ENCODE measurements at regions not wholly inside any gene's neighbourhood (a gene's known extent, or its start where the extent isn't known, plus 50 kb on each side); places are given as distances from the start of the nearest gene placed in this dataset.

GRCh38 chr15:38687775-38688495 is 123.3 kb upstream of the RASGRP1 start:
- Histone ChIP-seq H3K27ac (ENCODE audit: low read depth, low read length) (no peak overlapping the region), H3K36me3 (ENCODE audit: insufficient read depth, low read length) (no peaks in the 10 kb centered on the region), H3K27me3 (ENCODE audit: insufficient read depth, low read length) (no peaks in the 10 kb centered on the region), H2AFZ (ENCODE audit: low read length, unreplicated experiment) (no peak overlapping the region), H3K79me2 (ENCODE audit: control insufficient read depth, insufficient read depth, low read length, unreplicated experiment) (no peaks in the 10 kb centered on the region), H3K4me3 (ENCODE audit: low read depth, low read length) (no peak overlapping the region), H3K4me1 (ENCODE audit: control insufficient read depth, insufficient read depth, low read length, unreplicated experiment) (peaks cover 5% of the 10 kb centered on the region)

GRCh38 chr15:38688761-38689160 is 124.1 kb upstream of the RASGRP1 start:
- H3K4me3 ChIP-seq (ENCODE audit: low read depth, low read length), result no peak overlapping the region
- H3K4me1 ChIP-seq (ENCODE audit: control insufficient read depth, insufficient read depth, low read length, unreplicated experiment), result peaks cover 5% of the 10 kb centered on the region
- no peak overlapping the region for H2AFZ ChIP-seq (ENCODE audit: low read length, unreplicated experiment)

DNA sequence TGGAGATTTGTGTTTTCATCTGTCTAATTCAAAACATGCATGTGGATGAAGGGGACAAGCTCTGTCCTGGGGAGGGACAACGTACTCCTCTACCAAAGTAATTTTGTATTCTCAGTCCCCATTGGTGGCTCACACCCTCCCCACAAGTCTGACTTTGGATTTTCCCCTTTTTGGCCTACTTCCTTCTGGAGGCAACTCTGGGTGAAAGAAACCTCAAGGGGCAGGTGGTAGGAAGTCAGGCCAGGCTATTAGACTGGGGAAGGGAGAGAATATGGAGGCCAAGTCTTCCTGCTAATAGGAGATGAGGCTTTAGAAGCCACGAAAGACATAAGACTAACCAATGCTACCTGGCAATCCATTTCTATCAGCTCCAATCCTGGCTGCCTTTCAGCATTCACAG is 124.9 kb upstream of the RASGRP1 start:
- Histone ChIP-seq H3K4me3 (ENCODE audit: low read depth, low read length) (no peak overlapping the region), H3K27ac (ENCODE audit: low read depth, low read length) (no peak overlapping the region), H3K79me2 (ENCODE audit: control insufficient read depth, insufficient read depth, low read length, unreplicated experiment) (no peaks in the 10 kb centered on the region), H3K36me3 (ENCODE audit: insufficient read depth, low read length) (no peaks in the 10 kb centered on the region), H3K27me3 (ENCODE audit: insufficient read depth, low read length) (no peaks in the 10 kb centered on the region), H2AFZ (ENCODE audit: low read length, unreplicated experiment) (no peak overlapping the region), H3K4me1 (ENCODE audit: control insufficient read depth, insufficient read depth, low read length, unreplicated experiment) (peaks cover 5% of the 10 kb centered on the region)

More at GRCh38 chr15:38688761-38689160, 124.1 kb upstream of the RASGRP1 start:
- H3K27me3 ChIP-seq (ENCODE audit: insufficient read depth, low read length), result no peaks in the 10 kb centered on the region
- H3K36me3 ChIP-seq (ENCODE audit: insufficient read depth, low read length), result no peaks in the 10 kb centered on the region
- H3K27ac ChIP-seq (ENCODE audit: low read depth, low read length), result no peak overlapping the region
- H3K79me2 ChIP-seq (ENCODE audit: control insufficient read depth, insufficient read depth, low read length, unreplicated experiment), result no peaks in the 10 kb centered on the region

GRCh38 chr15:38690216-38690615 is 125.6 kb upstream of the RASGRP1 start:
- no peaks in the 10 kb centered on the region for H3K36me3 ChIP-seq (ENCODE audit: insufficient read depth, low read length)
- no peak overlapping the region for H3K4me3 ChIP-seq (ENCODE audit: low read depth, low read length)
- peaks cover 5% of the 10 kb centered on the region for H3K4me1 ChIP-seq (ENCODE audit: control insufficient read depth, insufficient read depth, low read length, unreplicated experiment)
- H3K79me2 ChIP-seq (ENCODE audit: control insufficient read depth, insufficient read depth, low read length, unreplicated experiment), result no peaks in the 10 kb centered on the region
- no peaks in the 10 kb centered on the region for H3K27me3 ChIP-seq (ENCODE audit: insufficient read depth, low read length)
- H2AFZ ChIP-seq (ENCODE audit: low read length, unreplicated experiment), result no peak overlapping the region
- H3K27ac ChIP-seq (ENCODE audit: low read depth, low read length), result no peak overlapping the region

- H3K4me3 ChIP-seq (ENCODE audit: low read depth, low read length), result no peak overlapping the region
- no peak overlapping the region for H2AFZ ChIP-seq (ENCODE audit: low read length, unreplicated experiment)
- no peak overlapping the region for H3K27ac ChIP-seq (ENCODE audit: low read depth, low read length)
- no peaks in the 10 kb centered on the region for H3K79me2 ChIP-seq (ENCODE audit: control insufficient read depth, insufficient read depth, low read length, unreplicated experiment)
- H3K36me3 ChIP-seq (ENCODE audit: insufficient read depth, low read length), result no peaks in the 10 kb centered on the region
- no peaks in the 10 kb centered on the region for H3K27me3 ChIP-seq (ENCODE audit: insufficient read depth, low read length)
- peaks cover 5% of the 10 kb centered on the region for H3K4me1 ChIP-seq (ENCODE audit: control insufficient read depth, insufficient read depth, low read length, unreplicated experiment)
These were observed 126.2 kb upstream of the RASGRP1 start for GRCh38 chr15:38690719-38691332.

- Histone ChIP-seq H3K79me2 (ENCODE audit: control insufficient read depth, insufficient read depth, low read length, unreplicated experiment) (no peaks in the 10 kb centered on the region), H2AFZ (ENCODE audit: low read length, unreplicated experiment) (no peak overlapping the region), H3K4me1 (ENCODE audit: control insufficient read depth, insufficient read depth, low read length, unreplicated experiment) (peaks cover 5% of the 10 kb centered on the region), H3K27me3 (ENCODE audit: insufficient read depth, low read length) (no peaks in the 10 kb centered on the region), H3K36me3 (ENCODE audit: insufficient read depth, low read length) (no peaks in the 10 kb centered on the region), H3K4me3 (ENCODE audit: low read depth, low read length) (no peak overlapping the region), H3K27ac (ENCODE audit: low read depth, low read length) (no peak overlapping the region)
These were observed 126.8 kb upstream of the RASGRP1 start for GRCh38 chr15:38691377-38691776.

DNA sequence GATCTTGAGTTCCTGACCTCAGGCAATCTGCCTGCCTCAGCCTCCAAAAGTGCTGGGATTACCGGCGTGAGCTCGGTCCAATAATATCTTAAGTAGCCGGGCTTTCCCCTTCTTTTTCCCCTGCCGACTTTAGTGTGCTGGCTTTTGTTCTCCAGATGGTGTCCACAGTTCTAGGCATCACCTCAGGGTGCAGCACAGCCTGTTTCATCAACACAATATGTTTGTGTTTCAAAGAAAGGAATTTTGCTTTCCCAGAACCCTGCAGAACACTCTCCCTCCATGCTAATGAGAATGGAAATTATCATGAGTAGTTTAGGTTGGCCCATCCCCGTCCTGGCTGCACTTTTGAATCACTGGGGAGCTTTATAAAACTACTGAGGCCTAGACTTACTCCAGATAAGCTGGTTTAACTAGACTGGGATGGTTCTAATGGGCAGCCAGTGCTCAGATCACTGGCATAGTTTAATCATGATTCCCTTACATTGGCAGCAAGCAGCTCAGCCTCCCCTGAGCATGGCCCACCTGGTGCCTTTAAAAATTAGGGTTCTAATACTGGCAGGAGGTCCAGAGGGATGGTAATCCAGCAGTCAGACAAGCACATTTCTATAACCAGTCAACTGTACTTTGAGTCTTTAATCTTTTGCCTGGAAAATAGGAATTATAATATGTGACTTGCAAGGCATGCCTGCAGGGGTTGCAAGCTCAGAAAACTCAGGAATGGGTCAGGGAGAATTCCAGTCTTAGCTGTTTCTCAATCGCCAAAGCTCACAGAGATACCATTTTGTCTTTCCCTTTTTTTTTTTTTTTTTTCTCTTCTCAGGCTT is 127.6 kb upstream of the RASGRP1 start:
- H3K4me1 ChIP-seq (ENCODE audit: control insufficient read depth, insufficient read depth, low read length, unreplicated experiment), result peaks cover 5% of the 10 kb centered on the region
- no peak overlapping the region for H3K4me3 ChIP-seq (ENCODE audit: low read depth, low read length)
- H3K27me3 ChIP-seq (ENCODE audit: insufficient read depth, low read length), result no peaks in the 10 kb centered on the region
- H3K79me2 ChIP-seq (ENCODE audit: control insufficient read depth, insufficient read depth, low read length, unreplicated experiment), result no peaks in the 10 kb centered on the region
- no peaks in the 10 kb centered on the region for H3K36me3 ChIP-seq (ENCODE audit: insufficient read depth, low read length)
- H3K27ac ChIP-seq (ENCODE audit: low read depth, low read length), result no peak overlapping the region
- H2AFZ ChIP-seq (ENCODE audit: low read length, unreplicated experiment), result no peak overlapping the region

- Histone ChIP-seq H3K36me3 (ENCODE audit: insufficient read depth, low read length) (no peaks in the 10 kb centered on the region), H3K79me2 (ENCODE audit: control insufficient read depth, insufficient read depth, low read length, unreplicated experiment) (no peaks in the 10 kb centered on the region), H3K27ac (ENCODE audit: low read depth, low read length) (no peak overlapping the region), H2AFZ (ENCODE audit: low read length, unreplicated experiment) (no peak overlapping the region), H3K4me1 (ENCODE audit: control insufficient read depth, insufficient read depth, low read length, unreplicated experiment) (peaks cover 5% of the 10 kb centered on the region), H3K27me3 (ENCODE audit: insufficient read depth, low read length) (no peaks in the 10 kb centered on the region), H3K4me3 (ENCODE audit: low read depth, low read length) (no peak overlapping the region)
These were observed 128.1 kb upstream of the RASGRP1 start for GRCh38 chr15:38692789-38693062.

DNA sequence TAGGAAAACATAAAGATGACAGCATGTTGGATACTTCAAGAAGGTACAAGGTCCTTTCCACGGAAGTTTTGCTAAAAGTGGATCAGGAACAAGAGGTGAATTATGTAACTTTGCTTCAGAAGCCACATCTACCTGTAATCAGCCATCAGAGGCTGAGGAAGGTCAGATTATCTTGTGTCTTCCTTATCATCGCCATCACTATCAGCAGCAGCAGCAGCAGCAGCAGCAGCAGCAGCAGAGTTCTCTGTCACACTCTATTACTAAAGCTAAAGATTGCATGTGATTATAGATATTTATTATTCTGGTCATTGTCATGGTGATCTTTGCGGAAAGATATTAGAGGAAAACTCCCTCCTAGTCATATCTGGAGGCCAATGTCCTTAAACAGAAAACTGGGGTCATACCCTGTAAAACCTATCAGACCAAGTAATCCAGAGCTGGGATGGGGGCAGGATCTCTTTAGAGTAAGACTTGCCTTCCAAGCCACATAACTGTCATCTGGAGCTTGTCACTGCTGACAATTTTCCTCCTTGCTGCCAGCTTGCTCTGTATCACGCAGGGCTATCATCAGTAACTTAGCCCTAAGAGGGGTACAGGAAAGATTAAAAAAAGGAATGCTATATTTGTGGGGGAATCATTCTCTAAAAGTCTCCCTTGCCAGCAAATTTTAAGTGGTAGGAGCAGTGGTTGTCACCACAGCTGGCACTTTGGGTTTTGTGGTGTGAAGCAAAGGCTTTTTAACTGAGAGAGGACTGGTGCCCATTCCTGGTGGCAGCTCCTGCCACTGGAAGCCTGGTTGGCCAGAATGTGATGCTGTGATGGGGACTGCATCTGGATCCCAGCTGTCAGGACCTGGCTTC is 130.9 kb upstream of the RASGRP1 start:
- Histone ChIP-seq H3K36me3 (ENCODE audit: insufficient read depth, low read length) (no peaks in the 10 kb centered on the region), H3K4me1 (ENCODE audit: control insufficient read depth, insufficient read depth, low read length, unreplicated experiment) (no peaks in the 10 kb centered on the region), H2AFZ (ENCODE audit: low read length, unreplicated experiment) (no peak overlapping the region), H3K27ac (ENCODE audit: low read depth, low read length) (no peak overlapping the region), H3K79me2 (ENCODE audit: control insufficient read depth, insufficient read depth, low read length, unreplicated experiment) (no peaks in the 10 kb centered on the region), H3K4me3 (ENCODE audit: low read depth, low read length) (no peak overlapping the region), H3K27me3 (ENCODE audit: insufficient read depth, low read length) (no peaks in the 10 kb centered on the region)

DNA sequence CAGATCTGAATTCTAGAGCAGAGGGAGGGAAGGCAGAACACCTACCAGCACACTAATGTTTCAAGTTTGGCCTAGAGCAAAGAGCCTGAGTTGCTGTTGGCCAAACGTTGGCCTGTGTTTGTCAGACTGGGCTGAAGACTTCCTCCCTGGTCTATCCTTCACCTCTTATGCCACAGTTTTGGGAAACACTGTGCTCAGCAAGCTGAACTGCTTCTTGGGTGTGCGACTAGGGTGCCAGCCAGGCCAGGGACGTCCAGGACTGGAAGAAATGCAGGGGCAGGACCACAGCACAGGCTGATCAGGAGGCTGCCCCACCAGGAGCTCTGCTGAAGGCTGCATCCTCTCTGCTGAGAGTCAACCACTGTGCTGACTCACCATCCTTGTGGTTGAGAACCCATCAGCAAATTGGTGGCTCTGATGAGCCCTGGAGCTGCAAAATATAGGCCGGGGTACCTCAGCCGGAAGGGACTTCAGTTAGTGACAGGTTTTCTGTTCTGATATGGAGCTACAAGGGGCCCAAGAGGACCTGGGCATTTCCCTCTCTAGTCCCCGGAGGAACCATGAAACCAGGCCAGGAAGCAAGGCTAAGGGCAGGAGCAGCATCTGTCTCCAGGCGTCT is 131.6 kb upstream of the RASGRP1 start:
- H3K4me1 ChIP-seq (ENCODE audit: control insufficient read depth, insufficient read depth, low read length, unreplicated experiment), result no peaks in the 10 kb centered on the region
- H2AFZ ChIP-seq (ENCODE audit: low read length, unreplicated experiment), result no peak overlapping the region
- H3K27ac ChIP-seq (ENCODE audit: low read depth, low read length), result no peak overlapping the region
- no peak overlapping the region for H3K4me3 ChIP-seq (ENCODE audit: low read depth, low read length)
- H3K79me2 ChIP-seq (ENCODE audit: control insufficient read depth, insufficient read depth, low read length, unreplicated experiment), result no peaks in the 10 kb centered on the region
- no peaks in the 10 kb centered on the region for H3K36me3 ChIP-seq (ENCODE audit: insufficient read depth, low read length)
- H3K27me3 ChIP-seq (ENCODE audit: insufficient read depth, low read length), result no peaks in the 10 kb centered on the region

All from ACC112 (cell line).